ENCODE measurements at regions not wholly inside any gene's neighbourhood (a gene's known extent, or its start where the extent isn't known, plus 50 kb on each side); places are given as distances from the start of the nearest gene placed in this dataset.

GRCh38 chr18:1891641-1892040 is 679.7 kb downstream of the METTL4 start:
- DNase-seq: no peak

- DNase-seq: no peak
Measured at GRCh38 chr18:1892191-1892590, 679.1 kb downstream of the METTL4 start.

GRCh38 chr18:1895456-1896185 is 675.7 kb downstream of the METTL4 start:
- no peak for DNase-seq

GRCh38 chr18:1906421-1906820 is 664.9 kb downstream of the METTL4 start:
- no peak for DNase-seq

GRCh38 chr18:1907470-1908206 is 663.7 kb downstream of the METTL4 start:
- DNase-seq: no peak

- DNase-seq: no peak
Measured at GRCh38 chr18:1914489-1914888, 656.8 kb downstream of the METTL4 start.

- DNase-seq: no peak
Measured at GRCh38 chr18:1916869-1917523, 654.3 kb downstream of the METTL4 start.

- DNase-seq: no peak
Measured at GRCh38 chr18:1917569-1917968, 653.7 kb downstream of the METTL4 start.

- no peak for DNase-seq
Measured at GRCh38 chr18:1922066-1922465, 649.2 kb downstream of the METTL4 start.

- DNase-seq: no peak
Measured at GRCh38 chr18:1928711-1929110, 642.6 kb downstream of the METTL4 start.

GRCh38 chr18:1929720-1930119 is 641.6 kb downstream of the METTL4 start:
- no peak for DNase-seq

GRCh38 chr18:1930291-1931270 is 640.7 kb downstream of the METTL4 start:
- no peak for DNase-seq

- no peak for DNase-seq
Measured at GRCh38 chr18:1952486-1952885, 618.8 kb downstream of the METTL4 start.

- DNase-seq: no peak
Measured at GRCh38 chr18:1954583-1955312, 616.6 kb downstream of the METTL4 start.

- no peak for DNase-seq
Measured at GRCh38 chr18:1958798-1959197, 612.5 kb downstream of the METTL4 start.

- peak; percentile 16 for DNase-seq
Measured at GRCh38 chr18:1965016-1965415, 606.3 kb downstream of the METTL4 start.

- peak; percentile 51 for DNase-seq
Measured at GRCh38 chr18:1965541-1965940, 605.8 kb downstream of the METTL4 start.

GRCh38 chr18:1968801-1969498 is 602.4 kb downstream of the METTL4 start:
- no peak for DNase-seq

GRCh38 chr18:1976484-1976883 is 594.8 kb downstream of the METTL4 start:
- DNase-seq: no peak

GRCh38 chr18:1982056-1982455 is 589.2 kb downstream of the METTL4 start:
- DNase-seq: no peak

All from eye (tissue), 1 donor.